NCI-H128 (cell line): ENCODE measurements at regions not wholly inside any gene's neighbourhood (a gene's known extent, or its start where the extent isn't known, plus 50 kb on each side); places are given as distances from the start of the nearest gene placed in this dataset.

ENCODE experiments used
- DNase-seq: peaks from one replicate; lab custom pipeline; 2025; ENCODE audit not compliant: unreplicated experiment; lab: John Stamatoyannopoulos, UW

DNA sequence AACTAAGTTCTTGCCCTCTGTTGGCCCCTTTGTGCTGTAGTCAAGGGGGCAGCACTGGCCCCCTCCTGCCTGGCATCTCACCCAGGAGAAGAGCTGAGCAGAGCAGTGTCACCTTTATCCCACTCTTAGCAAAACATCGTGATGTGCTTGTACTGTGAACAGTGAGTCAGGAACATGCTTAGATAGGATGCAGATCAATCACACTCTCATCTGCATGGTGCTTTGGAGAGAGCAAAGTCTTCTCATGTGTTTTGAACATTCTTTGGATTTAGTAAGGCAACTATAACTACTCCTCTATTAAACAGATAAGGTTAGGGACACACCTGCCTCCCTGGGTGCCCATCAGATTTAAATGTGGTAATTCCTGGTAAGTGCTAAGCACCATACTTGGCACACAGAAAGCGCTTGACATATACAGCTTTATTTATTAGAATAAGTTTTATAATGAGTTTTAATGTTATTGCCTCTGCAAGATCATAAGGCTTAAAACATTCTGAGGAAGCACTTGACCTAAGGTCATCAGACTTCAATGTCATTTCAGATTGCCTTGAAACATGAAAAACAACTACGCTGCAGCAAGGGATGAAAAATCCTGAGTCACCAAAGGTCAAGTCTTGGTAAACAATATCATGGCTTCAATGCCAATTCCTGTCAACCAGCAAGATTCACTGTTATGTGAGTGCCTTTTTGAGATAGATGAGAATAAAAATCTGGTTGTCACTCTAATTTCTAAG is 82.4 kb upstream of the IRS2 start:
- DNase-seq, result no peak

DNA sequence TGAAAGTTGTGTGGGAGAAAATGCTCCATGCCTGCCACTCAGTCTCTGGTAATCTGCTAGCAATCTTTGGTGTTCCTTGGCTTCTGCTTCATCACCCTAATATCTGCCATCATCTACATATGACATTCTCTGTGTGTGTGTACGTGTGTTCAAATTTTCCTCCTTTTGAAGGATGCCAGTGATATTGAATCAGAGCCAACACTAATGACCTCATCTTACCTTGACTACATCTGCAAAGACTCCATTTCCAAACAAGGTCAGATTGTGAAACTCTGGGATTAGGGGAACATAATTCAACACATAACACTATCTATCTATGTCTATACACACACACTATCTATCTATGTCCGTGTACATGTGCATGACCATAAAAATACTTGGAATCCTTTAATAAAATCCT is 81.4 kb upstream of the IRS2 start:
- no peak for DNase-seq

DNA sequence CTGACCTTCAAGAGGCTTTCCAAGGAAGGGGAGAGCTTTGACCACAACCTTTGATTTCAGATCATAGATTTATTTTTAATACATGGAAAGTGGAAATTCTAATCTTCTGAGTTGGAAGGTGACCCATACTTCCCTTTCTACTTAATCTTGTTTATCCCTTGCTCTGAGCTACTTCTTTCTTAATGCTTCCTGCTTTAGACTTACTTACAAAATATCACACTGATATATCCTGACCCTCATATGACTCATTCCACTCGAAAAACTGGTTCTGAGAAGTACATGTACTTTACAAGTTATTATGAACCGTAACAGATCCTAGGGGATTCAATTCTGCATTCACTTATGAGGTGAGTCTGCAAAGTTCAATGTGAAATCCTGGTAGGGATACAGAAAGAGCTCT is 76.2 kb upstream of the IRS2 start:
- DNase-seq, result no peak

GRCh38 chr13:109859898-109860297 is 73.5 kb upstream of the IRS2 start:
- no peak for DNase-seq

DNA sequence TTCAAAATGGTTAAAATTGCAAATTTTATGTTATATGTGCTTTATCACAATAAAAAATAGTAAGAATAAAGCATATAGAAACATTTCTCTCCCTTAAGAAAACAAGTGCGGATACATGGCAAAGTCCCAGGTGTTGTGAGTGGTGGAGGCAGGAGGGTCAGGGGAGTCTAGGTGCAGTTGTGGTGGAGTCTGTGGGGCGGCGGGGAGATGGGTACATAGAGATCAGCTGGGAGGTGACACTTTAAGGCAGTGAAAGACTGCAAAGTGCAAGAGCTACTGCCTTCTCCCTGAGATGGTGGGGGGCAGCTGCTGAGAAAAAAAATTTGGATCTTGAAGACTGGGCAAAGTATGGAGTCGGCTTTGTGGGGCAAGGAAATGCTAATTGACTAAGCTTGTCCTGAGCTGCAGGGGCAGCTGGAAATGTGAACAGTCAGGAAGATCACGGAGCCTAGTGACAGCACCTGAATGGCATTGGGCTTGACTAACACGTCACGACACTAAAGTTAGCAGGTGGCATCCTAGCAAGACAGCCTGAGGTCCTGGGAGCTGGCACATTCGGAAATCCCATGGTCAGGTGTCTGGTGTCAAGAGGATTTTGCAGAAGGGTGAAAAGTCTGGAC is 72.9 kb upstream of the IRS2 start:
- no peak for DNase-seq

DNA sequence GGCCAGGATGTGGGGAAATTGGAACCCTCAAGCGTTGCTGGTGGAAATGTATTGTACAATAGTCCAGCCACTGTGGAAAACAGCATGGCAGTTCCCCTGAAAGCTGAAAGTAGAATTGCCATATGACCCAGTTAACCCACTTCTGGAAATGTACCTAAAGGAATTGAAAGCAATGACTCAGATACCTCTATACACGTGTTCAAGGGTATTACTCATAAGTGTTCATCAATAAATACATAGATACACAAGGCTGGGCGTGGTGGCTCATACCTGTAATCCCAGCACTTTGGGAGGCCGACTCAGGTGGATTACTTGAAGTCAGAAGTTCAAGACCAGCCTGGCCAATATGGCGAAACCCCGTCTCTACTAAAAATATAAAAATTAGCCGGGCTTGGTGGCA is 71.9 kb upstream of the IRS2 start:
- DNase-seq, result no peak

GRCh38 chr13:109857803-109858202 is 71.4 kb upstream of the IRS2 start:
- DNase-seq, result no peak

- no peak for DNase-seq
Measured at GRCh38 chr13:109857325-109857724, 70.9 kb upstream of the IRS2 start.

DNA sequence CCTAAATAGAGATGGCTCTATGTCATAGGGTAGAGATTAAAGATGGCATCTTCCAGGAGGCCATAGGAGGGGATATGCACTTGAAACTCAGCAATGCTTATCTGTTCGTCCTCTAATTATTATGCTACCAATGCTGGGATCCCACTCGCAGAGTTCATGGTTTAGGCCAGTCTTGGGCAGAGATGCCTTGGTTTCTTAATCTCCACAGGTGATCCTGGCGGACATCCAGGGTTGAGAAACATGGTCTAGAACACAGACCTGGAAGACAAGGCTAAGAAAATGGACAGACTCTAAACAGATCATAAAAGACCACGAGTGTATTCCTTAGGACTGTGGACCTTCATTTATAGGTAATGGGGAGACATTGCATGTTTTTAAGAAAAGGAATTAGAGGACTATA is 70.0 kb upstream of the IRS2 start:
- no peak for DNase-seq

GRCh38 chr13:109853153-109853552 is 66.8 kb upstream of the IRS2 start:
- no peak for DNase-seq

GRCh38 chr13:109846185-109846584 is 59.8 kb upstream of the IRS2 start:
- DNase-seq, result no peak

GRCh38 chr13:109844396-109844795 is 58.0 kb upstream of the IRS2 start:
- no peak for DNase-seq

DNA sequence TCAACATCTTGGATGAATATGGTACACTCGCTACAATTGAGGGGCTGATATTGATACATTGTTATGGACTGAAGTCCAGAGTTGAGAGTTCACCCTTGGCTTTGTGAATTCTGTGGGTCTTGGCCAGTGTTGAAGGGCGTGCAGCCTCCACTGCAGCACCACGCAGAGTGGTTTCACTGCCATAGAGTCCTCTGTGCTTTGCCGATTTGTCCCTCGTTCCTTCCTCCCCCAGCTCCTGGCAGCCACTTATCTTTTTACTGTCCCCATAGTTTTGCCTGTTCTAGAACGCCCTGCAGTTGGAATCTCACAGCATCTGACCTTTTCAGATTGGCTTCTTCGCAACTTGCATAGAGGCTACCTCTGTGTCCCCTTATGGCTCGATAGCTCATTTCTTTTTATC is 57.3 kb upstream of the IRS2 start:
- DNase-seq, result no peak

GRCh38 chr13:109842212-109842920 is 56.0 kb upstream of the IRS2 start:
- no peak for DNase-seq

DNA sequence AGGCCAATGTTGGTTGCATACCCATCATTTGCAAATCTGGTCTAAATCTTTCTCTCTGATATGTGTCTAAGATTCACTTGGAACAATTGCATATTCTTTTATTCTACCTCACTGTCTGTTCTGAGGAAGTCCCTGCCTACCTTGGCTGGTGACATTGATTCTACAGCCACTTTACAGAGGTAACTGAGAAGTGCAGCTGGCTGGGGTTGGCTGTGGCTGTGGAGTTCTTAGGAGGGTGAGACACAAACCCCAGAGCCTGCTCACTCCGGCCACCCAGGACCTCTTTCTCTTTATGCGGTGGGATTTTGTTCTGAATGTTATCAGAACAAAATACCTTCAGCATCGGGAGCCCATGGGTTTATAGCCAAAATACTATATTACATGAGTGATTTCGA is 54.5 kb upstream of the IRS2 start:
- DNase-seq, result no peak

- no peak for DNase-seq
Measured at GRCh38 chr13:109840201-109840892, 54.0 kb upstream of the IRS2 start.

DNA sequence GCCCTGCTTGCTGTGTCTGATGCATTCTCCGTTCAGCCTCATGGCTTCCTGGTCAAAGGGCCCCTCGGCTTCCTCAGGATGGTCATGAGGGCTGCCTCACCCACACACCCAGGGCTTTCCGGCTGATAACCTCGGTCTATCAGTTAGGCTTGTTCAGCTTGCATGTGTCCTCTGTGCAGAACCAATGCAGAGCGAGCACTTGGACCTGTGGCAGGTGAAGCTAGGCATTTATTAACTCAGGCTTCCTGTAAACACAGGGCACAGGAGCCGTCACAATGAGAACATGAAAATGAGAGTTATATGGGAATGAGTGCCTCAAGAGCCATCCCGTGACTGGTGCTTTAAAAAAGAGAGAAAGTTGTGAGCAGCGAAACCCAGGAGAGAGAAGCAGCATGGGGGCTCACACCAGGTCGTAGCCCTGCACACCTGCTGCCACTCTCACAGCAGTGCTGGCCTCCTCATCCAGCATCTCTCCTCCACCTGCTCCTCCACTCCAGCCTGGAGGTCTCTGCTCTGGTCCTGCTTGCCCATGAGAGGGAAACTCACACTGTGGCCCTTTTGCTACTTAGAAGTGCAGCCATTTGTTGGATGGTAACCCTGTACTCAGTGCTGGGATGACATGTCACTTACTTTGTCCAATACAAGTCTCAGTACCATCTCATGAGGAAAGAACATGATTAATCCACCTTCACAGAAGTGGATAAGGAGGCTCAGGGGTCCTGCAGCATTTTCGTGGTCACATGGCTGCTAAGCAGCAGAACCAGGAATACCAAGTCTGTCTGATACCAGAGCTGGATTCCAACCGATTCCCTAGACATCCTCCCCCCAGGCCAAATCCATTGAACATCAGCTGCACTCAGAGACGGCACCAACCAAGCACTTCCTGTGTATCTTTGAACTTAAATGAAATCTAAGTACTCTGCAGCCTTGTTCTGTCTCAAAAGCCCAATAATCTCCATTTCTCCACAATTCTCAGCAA is 50.5 kb upstream of the IRS2 start:
- DNase-seq, result no peak
